Cardiac fibroblast (primary cell): ENCODE measurements at regions not wholly inside any gene's neighbourhood (a gene's known extent, or its start where the extent isn't known, plus 50 kb on each side); places are given as distances from the start of the nearest gene placed in this dataset.

Experiments used
- DNase-seq, 2 donors: peaks; one replicate each; pipeline versions ENCODE4 v3.0.0 to v3.0.0-alpha.2; 2010; ENCODE audit warnings: low read depth in 2 of 2
- H3K4me3 ChIP-seq, 2 donors: replicated peaks in 1 of 2; 1 replicate in 1 of 2; 2 replicates in 1 of 2; pipeline ENCODE4 v1.5.1; 2011; ENCODE audit warnings: low read depth in 2 of 2, low read length in 2 of 2, mild to moderate bottlenecking in 2 of 2, moderate library complexity in 1 of 2
- CTCF ChIP-seq: IDR thresholded peaks from one replicate; pipeline ENCODE4 v1.5.1; 2011; ENCODE audit warnings: low read depth, mild to moderate bottlenecking, low read length, inconsistent platforms

GRCh38 chr10:106302961-106303360, 861.5 kb downstream of the SORCS1 start:
- TF ChIP-seq CTCF, result no peak
- DNase-seq, result no peak
- no peak overlapping the region for H3K4me3 ChIP-seq

GRCh38 chr10:106301146-106301545, 863.4 kb downstream of the SORCS1 start:
- no peak overlapping the region for H3K4me3 ChIP-seq
- TF ChIP-seq CTCF, result no peak
- DNase-seq, result no peak

DNA sequence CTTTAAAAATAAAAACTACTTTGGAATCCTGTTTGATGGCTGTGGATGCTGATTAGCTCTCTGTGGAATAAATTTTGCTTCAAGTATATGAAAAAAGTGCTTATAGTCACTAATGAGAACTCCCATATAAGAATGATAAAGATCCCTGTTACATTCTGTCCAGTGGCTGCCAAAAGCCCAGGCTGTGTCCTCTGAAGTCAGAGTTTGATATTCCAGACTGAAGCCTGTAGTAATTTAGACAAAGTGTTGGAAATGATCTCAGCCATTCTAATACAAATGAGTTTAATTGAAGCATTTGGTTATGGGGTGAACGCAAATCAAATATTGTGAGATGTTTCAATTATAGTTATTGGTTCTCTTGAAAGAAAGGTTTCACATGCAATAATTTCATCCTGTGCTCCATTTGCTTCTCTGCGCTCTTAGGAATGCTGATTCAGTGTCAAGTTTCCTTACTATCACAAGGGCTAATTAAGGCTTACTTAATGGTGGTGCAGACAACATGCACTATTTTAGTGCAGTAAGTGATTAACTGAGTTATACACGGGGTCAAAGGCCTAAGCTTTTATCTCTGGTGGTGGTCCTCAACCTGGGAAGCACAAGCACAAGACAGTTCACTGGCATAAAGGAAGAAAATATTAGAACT, 867.6 kb downstream of the SORCS1 start:
- TF ChIP-seq CTCF, result no peak

GRCh38 chr10:106284802-106285587, 879.5 kb downstream of the SORCS1 start:
- peak; percentile 42 to 79 for DNase-seq
- no peak overlapping the region for H3K4me3 ChIP-seq
- TF ChIP-seq CTCF, result no peak

More for the DNA sequence above, 867.6 kb downstream of the SORCS1 start:
- DNase-seq, result no peak
- no peak overlapping the region for H3K4me3 ChIP-seq

DNA sequence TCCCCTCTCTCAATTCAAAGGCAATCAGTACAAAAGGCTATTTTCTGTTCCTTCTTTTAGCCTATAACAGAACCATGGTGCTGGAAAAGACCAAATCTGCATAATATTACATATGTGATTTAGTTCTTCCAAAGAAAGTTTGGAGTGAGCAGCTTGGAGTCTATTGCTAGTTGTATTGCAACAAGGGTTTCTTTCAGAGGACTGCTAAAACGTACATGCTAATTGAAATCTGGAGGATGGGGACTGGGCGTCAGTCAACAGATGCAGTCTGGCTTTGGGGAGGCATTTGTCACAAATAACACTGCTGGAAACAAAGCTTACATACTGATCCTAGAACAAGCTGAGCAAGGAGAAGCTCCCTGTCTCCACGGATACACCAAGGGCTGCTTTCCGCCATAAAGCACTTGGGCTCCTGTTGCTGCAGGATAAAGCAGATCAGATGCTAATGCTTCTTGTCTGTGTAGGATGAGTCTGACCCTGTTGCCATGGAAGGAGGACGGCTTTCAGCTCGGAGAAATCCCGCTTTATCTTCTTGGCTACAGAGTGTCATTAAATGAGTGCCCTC, 883.5 kb downstream of the SORCS1 start:
- no peak for TF ChIP-seq CTCF
- DNase-seq, result no peak
- no peak overlapping the region for H3K4me3 ChIP-seq

DNA sequence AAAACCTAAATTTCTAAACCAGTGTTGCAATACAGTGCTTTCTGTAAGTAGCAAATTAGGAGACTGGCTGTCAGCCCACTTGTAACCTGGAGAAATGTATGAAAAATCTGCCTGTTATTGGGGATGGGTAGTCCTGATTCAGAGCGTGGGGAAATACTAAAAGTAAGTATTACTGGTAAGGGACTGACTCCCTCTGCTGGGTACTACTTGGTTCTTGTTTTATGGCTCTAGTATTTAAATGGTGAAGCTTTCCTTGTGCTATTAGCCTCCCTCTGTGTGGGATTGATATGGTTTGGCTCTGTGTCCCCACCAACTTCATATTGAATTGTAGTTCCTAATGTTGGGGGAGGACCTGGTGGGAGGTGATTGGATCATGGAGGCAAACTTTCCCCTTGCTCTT, 886.1 kb downstream of the SORCS1 start:
- H3K4me3 ChIP-seq, result no peak overlapping the region
- no peak for TF ChIP-seq CTCF
- DNase-seq, result peak; percentile 7 to 24
